ENCODE measurements at regions not wholly inside any gene's neighbourhood (a gene's known extent, or its start where the extent isn't known, plus 50 kb on each side); places are given as distances from the start of the nearest gene placed in this dataset.

GRCh38 chr20:40945754-40946450 lies 82.7 kb upstream of the TOP1 start (continued):
- TF ChIP-seq, protein P1, sequence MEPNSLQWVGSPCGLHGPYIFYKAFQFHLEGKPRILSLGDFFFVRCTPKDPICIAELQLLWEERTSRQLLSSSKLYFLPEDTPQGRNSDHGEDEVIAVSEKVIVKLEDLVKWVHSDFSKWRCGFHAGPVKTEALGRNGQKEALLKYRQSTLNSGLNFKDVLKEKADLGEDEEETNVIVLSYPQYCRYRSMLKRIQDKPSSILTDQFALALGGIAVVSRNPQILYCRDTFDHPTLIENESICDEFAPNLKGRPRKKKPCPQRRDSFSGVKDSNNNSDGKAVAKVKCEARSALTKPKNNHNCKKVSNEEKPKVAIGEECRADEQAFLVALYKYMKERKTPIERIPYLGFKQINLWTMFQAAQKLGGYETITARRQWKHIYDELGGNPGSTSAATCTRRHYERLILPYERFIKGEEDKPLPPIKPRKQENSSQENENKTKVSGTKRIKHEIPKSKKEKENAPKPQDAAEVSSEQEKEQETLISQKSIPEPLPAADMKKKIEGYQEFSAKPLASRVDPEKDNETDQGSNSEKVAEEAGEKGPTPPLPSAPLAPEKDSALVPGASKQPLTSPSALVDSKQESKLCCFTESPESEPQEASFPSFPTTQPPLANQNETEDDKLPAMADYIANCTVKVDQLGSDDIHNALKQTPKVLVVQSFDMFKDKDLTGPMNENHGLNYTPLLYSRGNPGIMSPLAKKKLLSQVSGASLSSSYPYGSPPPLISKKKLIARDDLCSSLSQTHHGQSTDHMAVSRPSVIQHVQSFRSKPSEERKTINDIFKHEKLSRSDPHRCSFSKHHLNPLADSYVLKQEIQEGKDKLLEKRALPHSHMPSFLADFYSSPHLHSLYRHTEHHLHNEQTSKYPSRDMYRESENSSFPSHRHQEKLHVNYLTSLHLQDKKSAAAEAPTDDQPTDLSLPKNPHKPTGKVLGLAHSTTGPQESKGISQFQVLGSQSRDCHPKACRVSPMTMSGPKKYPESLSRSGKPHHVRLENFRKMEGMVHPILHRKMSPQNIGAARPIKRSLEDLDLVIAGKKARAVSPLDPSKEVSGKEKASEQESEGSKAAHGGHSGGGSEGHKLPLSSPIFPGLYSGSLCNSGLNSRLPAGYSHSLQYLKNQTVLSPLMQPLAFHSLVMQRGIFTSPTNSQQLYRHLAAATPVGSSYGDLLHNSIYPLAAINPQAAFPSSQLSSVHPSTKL (CRISPR knock-in tag; IDR thresholded peaks at IDR 0.05): 0 out of 2 replicates have a peak, but pooled peaks have one; percentile 31
- no peak for TF ChIP-seq ZNF83 (CRISPR knock-in tag; IDR thresholded peaks at IDR 0.05; ENCODE audit: borderline replicate concordance)
- TF ChIP-seq ZFP41 (CRISPR knock-in tag; IDR thresholded peaks at IDR 0.05; ENCODE audit: borderline replicate concordance): peak; percentile 24; the same call in 1 of the 2 replicates
- no peak for TF ChIP-seq SCMH1 (CRISPR knock-in tag; IDR thresholded peaks at IDR 0.05; ENCODE audit: borderline replicate concordance)
- no peak for TF ChIP-seq ZNF33B (CRISPR knock-in tag; IDR thresholded peaks at IDR 0.05)
- TF ChIP-seq ZBTB2 (CRISPR knock-in tag; IDR thresholded peaks at IDR 0.05; ENCODE audit: low read depth): no peak
- TF ChIP-seq ZNF564 (CRISPR knock-in tag; IDR thresholded peaks at IDR 0.05): no peak
- TF ChIP-seq ATF1 (CRISPR knock-in tag; IDR thresholded peaks at IDR 0.05): no peak
- no peak for TF ChIP-seq MAFF (IDR thresholded peaks at IDR 0.05; ENCODE audit: low read depth, low read length)
- peak; percentile 63; the same call in 1 of the 2 replicates for TF ChIP-seq ZNF782 (CRISPR knock-in tag; IDR thresholded peaks at IDR 0.05; ENCODE audit: borderline replicate concordance)
- TF ChIP-seq, protein P2, sequence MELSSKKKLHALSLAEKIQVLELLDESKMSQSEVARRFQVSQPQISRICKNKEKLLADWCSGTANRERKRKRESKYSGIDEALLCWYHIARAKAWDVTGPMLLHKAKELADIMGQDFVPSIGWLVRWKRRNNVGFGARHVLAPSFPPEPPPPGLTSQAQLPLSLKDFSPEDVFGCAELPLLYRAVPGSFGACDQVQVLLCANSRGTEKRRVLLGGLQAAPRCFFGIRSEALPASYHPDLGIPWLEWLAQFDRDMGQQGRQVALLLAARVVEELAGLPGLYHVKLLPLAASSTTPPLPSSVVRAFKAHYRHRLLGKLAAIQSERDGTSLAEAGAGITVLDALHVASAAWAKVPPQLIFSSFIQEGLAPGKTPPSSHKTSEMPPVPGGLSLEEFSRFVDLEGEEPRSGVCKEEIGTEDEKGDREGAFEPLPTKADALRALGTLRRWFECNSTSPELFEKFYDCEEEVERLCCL (CRISPR knock-in tag; IDR thresholded peaks at IDR 0.05; ENCODE audit: borderline replicate concordance): no peak
- TF ChIP-seq ZNF761 (CRISPR knock-in tag; conservative IDR thresholded peaks at IDR 0.05): no peak
- no peak for TF ChIP-seq RFX5 (IDR thresholded peaks at IDR 0.05; ENCODE audit: low read depth, low read length)
- no peak for TF ChIP-seq ZSCAN21 (CRISPR knock-in tag; IDR thresholded peaks at IDR 0.05; ENCODE audit: borderline replicate concordance)
- TF ChIP-seq FOXP1 (IDR thresholded peaks at IDR 0.05): no peak
- no peak for TF ChIP-seq FOXP1 (CRISPR knock-in tag; IDR thresholded peaks at IDR 0.05)
- no peak for TF ChIP-seq HNRNPK (IDR thresholded peaks at IDR 0.05; ENCODE audit: low read depth, low read length, poor library complexity, severe bottlenecking)
- TF ChIP-seq ZNF225 (CRISPR knock-in tag; IDR thresholded peaks at IDR 0.05): no peak
- no peak for TF ChIP-seq SETDB1 (CRISPR knock-in tag; IDR thresholded peaks at IDR 0.05; ENCODE audit: borderline replicate concordance)
- TF ChIP-seq MEF2D (CRISPR knock-in tag; IDR thresholded peaks at IDR 0.05): no peak
- TF ChIP-seq SIX1 (CRISPR knock-in tag; IDR thresholded peaks at IDR 0.05; ENCODE audit: borderline replicate concordance): no peak
- no peak for TF ChIP-seq RARG (CRISPR knock-in tag; IDR thresholded peaks at IDR 0.05; ENCODE audit: low read depth)
- TF ChIP-seq RAD21 (CRISPR knock-in tag; IDR thresholded peaks at IDR 0.05): peak; percentile 93
- TF ChIP-seq ZNF546 (CRISPR knock-in tag; conservative IDR thresholded peaks at IDR 0.05): no peak
- TF ChIP-seq NFYC (CRISPR knock-in tag; IDR thresholded peaks at IDR 0.05): no peak
- TF ChIP-seq ELF3 (CRISPR knock-in tag; IDR thresholded peaks at IDR 0.05): peak; percentile 34; the same call in 1 of the 2 replicates
- TF ChIP-seq ZNF160 (CRISPR knock-in tag; IDR thresholded peaks at IDR 0.05): no peak
